ENCODE measurements at regions not wholly inside any gene's neighbourhood (a gene's known extent, or its start where the extent isn't known, plus 50 kb on each side); places are given as distances from the start of the nearest gene placed in this dataset.

DNA sequence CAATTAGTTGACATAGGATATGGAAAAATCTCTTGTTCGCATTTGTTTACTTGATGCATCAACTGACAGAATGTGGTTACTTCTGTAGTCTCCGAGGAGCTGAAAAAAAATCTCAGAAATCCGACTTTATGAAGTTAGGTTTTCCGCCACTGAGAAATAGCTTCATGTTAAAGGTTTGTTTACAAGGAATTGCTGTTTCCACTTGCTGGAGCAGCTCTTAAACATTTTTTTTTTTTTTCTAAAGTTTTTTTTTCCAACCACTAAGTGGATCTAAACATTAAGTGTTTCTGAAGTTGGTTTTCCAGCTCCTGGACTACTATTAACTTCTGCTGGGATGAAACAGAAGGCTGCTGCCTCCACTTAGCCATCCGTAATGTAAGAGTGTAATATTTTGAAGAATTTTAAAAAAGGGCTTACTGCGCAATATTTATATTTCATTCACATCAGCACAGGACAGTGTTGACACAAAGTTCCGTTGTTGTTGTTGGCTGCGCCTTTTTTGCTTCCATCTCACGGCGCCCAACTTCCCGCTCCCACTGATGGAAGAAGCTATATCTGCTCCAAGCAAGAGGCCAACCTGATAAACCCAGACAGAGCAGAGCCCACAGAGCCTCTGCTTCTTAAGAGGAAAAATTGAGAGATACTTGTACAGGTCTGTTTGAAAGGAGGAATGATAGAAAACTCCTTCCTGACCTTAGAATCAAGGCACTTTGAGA lies 167.7 kb upstream of the KCNJ16 start:
- TF ChIP-seq, protein P1, sequence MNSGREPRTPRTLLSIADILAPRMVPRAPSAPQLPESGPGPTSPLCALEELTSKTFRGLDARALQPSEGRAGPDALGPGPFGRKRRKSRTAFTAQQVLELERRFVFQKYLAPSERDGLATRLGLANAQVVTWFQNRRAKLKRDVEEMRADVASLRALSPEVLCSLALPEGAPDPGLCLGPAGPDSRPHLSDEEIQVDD (CRISPR knock-in tag; IDR thresholded peaks at IDR 0.05; ENCODE audit: borderline replicate concordance): no peak
- TF ChIP-seq, protein P2, sequence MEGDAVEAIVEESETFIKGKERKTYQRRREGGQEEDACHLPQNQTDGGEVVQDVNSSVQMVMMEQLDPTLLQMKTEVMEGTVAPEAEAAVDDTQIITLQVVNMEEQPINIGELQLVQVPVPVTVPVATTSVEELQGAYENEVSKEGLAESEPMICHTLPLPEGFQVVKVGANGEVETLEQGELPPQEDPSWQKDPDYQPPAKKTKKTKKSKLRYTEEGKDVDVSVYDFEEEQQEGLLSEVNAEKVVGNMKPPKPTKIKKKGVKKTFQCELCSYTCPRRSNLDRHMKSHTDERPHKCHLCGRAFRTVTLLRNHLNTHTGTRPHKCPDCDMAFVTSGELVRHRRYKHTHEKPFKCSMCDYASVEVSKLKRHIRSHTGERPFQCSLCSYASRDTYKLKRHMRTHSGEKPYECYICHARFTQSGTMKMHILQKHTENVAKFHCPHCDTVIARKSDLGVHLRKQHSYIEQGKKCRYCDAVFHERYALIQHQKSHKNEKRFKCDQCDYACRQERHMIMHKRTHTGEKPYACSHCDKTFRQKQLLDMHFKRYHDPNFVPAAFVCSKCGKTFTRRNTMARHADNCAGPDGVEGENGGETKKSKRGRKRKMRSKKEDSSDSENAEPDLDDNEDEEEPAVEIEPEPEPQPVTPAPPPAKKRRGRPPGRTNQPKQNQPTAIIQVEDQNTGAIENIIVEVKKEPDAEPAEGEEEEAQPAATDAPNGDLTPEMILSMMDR (CRISPR knock-in tag; IDR thresholded peaks at IDR 0.05): no peak
- TF ChIP-seq ELF4 (CRISPR knock-in tag; IDR thresholded peaks at IDR 0.05; ENCODE audit: borderline replicate concordance) (no peak), FOSL1 (CRISPR knock-in tag; IDR thresholded peaks at IDR 0.05; ENCODE audit: borderline replicate concordance) (no peak), ZNF747 (CRISPR knock-in tag; IDR thresholded peaks at IDR 0.05; ENCODE audit: borderline replicate concordance) (no peak), MAFG (CRISPR knock-in tag; IDR thresholded peaks at IDR 0.05) (no peak), SIN3A (IDR thresholded peaks at IDR 0.05; ENCODE audit: borderline replicate concordance, low read depth, low read length) (no peak), EP300 (IDR thresholded peaks at IDR 0.05; ENCODE audit: low read depth in 2 of 2, low read length in 2 of 2) (no peak), EP300 (CRISPR knock-in tag; IDR thresholded peaks at IDR 0.05; ENCODE audit: borderline replicate concordance) (no peak), ZMAT3 (CRISPR knock-in tag; conservative IDR thresholded peaks at IDR 0.05) (no peak), MAZ (IDR thresholded peaks at IDR 0.05; ENCODE audit: borderline replicate concordance, low read depth, low read length) (no peak), MAZ (CRISPR knock-in tag; IDR thresholded peaks at IDR 0.05; ENCODE audit: low read depth) (no peak), CBFB (CRISPR knock-in tag; IDR thresholded peaks at IDR 0.05) (no peak)
- TF ChIP-seq, protein P3, sequence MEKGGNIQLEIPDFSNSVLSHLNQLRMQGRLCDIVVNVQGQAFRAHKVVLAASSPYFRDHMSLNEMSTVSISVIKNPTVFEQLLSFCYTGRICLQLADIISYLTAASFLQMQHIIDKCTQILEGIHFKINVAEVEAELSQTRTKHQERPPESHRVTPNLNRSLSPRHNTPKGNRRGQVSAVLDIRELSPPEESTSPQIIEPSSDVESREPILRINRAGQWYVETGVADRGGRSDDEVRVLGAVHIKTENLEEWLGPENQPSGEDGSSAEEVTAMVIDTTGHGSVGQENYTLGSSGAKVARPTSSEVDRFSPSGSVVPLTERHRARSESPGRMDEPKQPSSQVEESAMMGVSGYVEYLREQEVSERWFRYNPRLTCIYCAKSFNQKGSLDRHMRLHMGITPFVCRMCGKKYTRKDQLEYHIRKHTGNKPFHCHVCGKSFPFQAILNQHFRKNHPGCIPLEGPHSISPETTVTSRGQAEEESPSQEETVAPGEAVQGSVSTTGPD (CRISPR knock-in tag; IDR thresholded peaks at IDR 0.05): no peak

Measured in HepG2 (cell line).